Muscle of back (tissue), 3 donors: ENCODE measurements at regions not wholly inside any gene's neighbourhood (a gene's known extent, or its start where the extent isn't known, plus 50 kb on each side); places are given as distances from the start of the nearest gene placed in this dataset.

Experiments
- DNase-seq, 3 donors: peaks; one replicate each; pipeline versions ENCODE4 v3.0.0 to v3.0.0-alpha.2; 2013

DNA sequence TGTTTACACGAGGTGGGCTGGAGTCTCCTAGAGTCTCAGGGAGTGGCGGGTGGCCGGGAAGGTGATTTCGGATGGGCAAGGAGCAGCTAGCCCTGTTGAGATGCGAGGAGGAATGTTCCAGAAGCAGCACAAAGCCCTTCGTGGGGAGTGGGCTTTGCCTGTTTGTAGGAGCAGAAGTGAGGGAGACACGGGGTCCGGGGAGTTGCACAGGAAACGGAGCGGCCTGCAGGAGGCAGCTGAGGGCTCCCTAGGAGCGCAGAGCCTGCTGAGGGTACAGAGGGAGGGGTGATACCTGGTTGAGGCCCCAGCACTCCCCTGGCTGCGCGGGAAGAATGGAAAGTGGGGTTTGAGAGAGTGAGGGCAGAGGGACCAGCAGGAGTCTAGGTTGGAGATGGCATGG is 847.2 kb downstream of the TBC1D22A start:
- DNase-seq = no peak

DNA sequence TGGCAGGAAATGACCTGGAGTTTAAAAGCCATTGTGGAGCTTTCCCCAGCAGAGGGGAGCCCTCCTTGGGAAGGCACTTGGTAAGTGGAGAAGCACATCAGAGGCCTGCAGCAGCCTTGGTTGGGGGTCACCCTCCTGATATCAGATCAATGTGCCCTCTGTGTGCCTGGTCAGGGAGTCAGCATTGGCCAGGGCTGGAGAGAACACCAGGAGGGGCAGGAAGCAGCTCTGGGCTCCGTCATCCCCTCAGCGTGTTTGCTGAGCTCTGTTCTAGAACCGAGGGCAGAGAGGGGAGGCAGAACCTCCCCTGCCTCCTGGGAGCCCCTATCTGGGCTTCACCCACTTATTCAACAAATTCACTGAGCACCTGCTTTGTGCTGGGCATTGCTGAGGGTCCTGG is 846.0 kb downstream of the TBC1D22A start:
- no peak for DNase-seq

DNA sequence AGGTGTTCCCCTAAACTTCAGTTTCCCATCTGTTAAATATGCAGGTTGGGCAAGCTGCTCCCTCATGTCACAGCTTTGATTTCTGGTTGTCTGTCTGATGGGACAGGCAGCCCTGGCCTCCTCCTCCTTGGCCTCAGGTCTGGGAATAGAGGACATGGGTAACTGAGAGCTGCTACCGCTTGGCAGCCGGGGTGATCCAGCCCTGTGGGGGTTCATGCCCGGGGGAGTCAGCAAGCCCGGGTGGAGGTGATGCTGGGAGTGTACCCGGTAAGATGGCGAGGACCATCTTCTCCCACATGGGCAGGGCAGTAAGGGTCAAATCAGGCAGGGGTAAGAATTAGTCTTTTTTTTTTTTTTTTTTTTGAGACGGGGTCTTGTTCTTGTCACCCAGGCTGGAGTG is 845.0 kb downstream of the TBC1D22A start:
- DNase-seq = no peak

DNA sequence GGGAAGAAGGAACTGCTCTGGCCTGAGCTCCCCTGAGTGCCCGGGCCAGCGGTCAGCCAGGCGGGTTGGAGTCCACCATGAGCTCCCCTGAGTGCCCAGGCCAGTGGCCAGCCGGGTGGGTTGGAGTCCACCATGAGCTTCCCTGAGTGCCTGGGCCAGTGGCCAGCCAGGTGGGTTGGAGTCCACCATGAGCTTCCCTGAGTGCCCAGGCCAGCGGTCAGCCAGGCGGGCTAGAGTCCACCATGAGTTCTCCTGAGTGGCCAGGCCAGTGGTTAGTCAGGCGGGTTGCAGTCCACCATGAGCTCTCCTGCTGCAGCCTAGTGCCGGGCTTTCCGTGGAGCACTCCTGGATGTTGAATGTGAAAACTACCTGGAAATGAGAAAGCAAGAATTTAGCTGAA is 844.0 kb downstream of the TBC1D22A start:
- no peak for DNase-seq

DNA sequence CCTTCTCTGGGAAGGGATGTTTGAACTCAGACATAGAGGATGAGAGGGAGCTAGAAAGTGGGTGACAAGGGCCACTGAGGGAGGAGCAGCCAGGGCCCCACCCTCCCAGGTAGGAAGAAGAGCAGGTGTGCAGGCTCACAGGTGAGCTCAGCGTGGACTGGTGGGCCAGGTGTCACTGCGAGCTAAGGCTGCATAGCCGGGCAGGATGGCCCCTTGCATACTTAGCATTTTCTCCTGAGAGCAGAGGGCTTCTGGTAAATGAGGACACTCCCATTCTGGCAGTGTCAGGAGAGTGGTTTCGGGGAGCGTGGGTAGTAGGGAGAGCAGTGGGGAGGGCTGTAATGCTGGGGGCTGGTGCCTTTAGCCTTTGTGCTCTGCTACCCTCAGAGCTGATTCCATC is 843.4 kb downstream of the TBC1D22A start:
- no peak for DNase-seq

DNA sequence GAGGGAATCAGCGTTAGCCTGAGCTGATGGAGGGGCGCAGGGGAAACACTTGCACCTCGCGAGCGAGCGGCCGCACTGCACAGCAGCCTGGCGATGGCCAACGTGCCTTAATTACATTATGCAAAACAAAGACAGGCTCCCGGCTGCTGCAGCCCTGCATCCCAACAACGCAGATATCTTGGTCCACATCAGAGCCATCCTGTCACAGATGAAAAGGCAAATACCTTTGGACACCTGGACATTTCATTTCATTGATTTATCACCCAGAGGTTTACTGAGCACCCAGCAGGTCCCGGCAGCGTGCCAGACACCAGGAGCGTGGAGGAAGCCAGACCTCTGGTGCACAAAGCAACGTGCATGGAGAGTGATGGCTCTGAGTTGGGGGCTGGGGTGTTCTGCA is 843.0 kb downstream of the TBC1D22A start:
- DNase-seq = no peak

DNA sequence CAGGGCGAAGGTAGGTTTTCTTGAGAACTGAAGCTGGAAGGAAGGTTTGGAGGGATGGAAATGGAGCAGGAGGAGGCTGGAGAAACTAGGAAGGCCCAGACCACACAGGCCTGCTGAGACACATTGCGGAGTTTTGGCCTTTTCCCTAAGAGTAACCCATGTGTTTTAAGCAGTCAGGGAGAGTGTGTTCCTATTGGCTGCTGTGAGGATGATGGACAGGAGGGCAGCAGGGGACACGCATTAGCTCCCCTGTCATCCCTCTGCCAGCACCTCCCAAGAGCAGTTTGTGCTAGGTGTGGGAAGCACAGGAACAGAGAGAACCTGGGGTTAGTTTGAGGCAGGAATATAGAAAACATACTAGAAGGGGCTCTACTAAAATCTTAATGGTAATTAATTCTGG is 842.1 kb downstream of the TBC1D22A start:
- no peak for DNase-seq

DNA sequence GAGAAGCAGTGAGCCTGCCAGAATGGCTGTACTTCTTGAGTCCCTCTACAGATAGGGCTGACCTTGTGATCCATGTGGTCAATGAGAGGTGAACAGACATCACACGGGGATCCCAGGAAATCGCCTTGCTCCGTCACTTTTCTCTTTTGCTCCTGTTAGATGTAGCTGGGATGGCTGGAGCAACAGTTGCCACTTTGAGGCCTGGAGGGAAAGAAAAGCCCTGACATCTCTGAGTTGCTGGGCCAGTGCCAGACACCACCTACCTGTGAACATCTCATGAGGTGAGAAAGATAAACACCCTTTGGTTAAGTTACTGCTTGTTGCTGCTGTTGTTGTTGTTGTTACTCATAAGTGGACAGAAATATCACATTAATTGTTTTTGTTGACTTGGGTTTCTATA is 840.3 kb downstream of the TBC1D22A start:
- no peak for DNase-seq

DNA sequence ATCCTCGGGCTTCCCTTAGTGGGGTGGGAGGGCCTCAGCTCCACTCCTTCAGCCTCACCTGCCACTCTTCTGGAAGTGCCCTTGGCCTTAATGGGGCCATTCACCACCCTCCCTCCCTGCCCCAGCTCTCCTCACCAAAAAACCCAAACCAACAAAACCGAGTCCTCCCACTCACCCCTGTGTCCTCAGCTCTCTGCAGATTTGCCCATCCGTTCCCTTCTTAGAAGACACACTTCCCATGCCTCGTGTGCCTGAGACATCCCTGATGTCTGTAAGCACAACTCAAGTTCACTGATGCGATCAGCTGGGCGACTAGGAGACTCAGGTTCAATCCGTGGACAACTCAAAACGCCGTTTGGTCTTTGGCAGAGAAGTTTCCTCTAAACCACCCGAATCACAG is 839.2 kb downstream of the TBC1D22A start:
- DNase-seq = no peak

DNA sequence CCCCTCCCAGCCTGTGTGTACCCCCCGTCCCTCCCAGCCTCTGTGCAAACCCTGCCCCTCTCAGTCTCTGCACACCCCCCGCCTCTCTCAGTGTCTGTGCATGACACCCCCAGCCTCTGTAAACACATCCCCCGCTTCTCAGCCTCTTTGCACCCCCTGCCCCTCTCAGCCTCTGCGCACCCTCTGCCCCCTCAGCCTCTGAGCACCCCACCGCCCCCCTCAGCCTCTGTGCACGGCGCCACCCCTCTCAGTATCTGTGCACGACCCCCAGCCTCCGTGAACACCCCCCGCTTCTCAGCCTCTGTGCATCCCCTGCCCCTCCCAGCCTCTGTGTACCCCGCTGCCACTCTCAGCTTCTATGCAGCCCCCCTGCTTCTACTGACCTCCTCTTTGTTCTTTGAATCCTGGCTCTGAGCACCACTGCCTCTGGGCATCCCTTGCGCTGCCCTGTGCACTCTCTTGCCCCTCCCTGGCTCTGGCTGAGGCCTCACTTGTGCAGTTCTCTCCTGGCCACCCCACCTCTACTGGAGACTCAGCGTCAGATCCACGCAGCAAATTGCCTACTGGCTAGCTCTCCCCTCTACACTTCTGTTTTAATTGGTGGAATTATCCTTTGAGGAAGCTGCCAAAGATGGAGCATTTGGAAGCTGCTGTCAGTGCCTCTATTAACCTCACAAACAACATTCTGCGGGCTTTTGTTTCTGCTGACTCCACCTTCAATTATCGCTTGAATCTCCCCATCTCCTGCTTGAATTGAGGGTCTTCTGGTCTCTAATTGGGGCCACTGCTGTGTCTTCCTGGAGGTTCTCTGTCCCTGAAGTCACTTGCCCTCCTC is 838.6 kb downstream of the TBC1D22A start:
- DNase-seq = no peak

DNA sequence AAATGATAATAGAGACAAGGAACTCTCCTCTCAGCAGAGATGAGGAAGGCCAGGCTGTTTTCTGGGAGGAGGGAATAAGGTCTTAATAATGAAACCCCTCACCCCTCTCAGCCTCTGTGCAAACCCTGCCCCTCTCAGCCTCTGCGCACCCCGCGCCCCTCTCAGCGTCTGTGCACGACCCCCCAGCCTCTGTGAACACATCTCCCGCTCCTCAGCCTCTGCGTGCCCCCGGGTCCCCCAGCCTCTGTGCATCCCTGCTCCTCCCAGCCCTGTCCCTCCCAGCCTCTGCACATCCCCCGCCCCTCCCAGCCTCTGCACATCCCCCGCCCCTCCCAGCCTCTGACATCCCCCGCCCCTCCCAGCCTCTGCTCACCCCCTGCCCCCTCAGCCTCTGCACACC is 837.8 kb downstream of the TBC1D22A start:
- no peak for DNase-seq

DNA sequence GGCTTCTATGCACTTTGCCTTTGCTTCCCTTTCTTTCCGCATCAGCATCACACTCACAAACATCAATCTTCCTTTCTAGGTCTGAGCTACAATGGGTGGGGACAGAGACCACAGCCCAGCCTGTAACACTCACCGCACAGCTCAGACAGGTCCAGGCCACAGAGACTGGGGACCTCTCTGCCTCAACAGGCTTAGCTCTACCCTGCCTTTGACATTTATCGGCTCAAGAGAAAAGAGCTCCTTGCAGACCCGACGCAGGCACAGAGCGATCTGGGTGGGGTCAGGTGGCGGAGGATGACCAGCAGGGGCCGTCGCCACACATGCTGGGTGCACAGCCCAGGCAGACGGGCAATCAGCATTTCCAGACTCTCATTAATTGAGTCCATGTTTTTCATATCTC is 837.3 kb downstream of the TBC1D22A start:
- no peak for DNase-seq

DNA sequence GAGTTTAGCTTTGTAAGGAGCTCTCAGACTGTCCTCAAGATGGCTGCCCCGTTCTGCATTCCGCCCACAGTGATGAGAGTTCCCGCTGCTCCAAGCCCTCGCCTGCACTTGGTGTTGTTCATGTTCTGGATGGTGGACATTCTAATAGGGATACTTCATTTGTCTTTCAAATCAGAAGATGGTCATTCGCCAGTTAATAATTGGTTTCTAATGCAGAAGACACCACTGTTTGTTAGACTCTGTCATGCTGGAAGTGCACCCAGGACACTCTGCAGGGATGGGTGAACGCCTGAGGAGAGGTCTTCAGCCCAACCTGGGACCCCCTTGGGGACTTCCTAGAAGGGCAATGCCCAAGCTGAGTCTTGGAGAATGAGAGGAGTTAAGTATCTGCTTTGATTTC is 836.4 kb downstream of the TBC1D22A start:
- no peak for DNase-seq

DNA sequence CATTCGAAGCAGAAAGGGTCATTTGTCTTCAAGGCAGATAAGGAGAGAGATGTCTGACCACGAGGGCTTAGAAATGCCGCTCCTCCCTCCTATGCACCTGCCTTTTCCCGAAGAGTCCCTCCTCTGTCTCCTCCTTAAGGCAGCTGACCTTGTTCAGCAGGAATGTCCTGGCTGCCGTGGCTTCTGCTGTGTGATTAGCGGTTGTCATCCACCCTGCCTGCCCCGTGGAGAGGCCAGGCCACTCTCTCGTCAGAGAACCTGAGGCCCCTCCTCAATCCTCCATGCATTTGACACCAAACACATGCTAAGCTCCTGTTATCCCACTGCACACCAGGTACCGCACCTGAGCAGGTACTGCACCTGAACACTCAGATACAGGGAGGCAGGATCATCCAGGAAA is 834.6 kb downstream of the TBC1D22A start:
- peak in 1 of 3 donors; percentile 6 for DNase-seq

DNA sequence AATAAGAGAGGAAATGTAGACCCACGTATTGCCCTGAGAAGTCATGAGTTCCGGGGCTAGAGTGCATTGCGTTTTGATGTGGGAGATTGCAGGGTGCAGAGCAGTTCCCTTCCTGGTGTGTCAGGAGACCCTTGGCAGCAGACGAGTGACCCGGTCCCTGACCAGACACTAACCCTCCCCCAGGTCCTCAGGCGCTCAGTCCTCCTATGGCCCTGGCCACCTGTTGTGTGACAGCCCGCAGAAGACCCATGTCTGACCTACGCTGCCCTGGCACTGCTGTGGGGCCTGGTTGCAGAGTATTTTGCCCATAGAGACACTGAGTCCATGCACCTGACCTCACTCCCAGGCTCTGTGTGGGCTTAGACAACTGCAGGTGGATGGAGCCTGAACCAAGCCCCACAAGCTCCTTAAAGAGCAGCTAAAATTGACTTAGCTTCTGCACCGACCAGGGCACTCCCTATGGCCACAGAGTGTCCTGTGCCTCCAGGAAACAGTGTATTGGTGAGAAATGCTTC is 833.8 kb downstream of the TBC1D22A start:
- no peak for DNase-seq

DNA sequence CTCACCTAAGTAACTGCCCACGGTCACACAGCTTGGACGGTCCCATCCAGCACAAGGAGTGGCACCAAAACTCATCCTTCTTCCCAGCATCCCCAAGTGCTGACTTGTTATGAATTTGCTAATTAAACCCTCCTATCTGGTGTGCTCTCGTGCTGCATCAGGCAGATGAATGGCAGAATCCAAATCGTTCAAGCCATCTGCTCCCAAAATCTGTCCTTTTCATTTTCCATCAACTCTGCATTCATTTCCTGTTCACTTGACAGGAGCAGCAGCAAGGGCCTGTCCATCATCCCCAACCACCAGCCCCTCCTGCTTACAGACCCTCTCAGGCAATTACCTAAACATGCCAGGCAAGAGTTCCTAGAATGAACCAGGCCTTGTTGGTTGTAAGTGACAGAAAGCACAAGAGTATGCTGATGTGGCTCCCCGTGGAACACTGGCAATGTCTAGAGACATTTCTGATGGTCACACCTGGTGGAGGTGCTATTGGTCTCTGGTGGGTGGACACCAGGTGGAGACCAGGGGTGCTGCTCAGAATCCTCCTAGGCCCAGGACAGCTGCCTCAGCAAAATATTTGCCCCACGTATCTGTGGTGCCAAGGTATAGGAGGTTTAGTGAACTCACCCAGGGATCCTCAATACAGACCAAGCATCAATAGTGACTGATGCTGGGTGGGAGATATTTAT is 832.5 kb downstream of the TBC1D22A start:
- no peak for DNase-seq

DNA sequence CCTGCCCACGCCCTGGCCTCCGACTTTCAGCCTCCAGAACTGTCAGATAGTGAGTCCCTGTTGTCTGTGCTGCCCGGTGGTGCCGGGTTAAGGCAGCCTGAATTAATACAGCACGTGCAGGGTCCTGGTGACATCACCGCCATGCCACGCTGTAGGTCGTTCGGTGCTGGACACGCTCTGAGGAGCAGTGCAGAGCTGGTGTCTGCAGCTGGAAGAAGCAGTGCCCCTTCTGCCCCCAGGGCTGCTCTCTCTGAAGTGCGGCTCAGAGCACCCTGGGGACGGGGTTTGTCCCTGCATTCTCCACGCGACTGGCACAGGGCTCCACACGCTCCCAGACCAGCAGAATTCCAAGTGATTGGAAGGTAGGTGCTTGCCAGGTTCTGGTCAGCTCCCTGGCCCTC is 831.5 kb downstream of the TBC1D22A start:
- DNase-seq = no peak

DNA sequence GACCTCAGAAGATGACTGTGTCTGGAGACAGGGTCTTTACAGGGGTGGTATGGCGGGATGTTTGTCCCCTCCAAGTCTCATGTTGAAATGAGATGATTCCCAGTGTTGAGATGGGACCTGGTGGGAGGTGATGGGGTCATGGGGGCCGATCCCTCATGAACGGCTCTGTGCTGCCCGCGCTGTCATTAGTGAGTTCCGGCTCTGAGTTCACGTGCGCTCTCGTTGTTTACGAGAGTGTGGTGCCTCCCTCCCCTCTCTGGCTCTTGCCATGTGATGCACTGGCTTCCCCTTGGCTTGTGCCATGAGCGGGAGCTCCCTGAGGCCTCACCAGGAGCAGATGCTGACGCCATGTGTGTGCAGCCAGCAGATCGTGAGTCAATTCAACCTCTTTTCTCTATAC is 830.8 kb downstream of the TBC1D22A start:
- DNase-seq = no peak

DNA sequence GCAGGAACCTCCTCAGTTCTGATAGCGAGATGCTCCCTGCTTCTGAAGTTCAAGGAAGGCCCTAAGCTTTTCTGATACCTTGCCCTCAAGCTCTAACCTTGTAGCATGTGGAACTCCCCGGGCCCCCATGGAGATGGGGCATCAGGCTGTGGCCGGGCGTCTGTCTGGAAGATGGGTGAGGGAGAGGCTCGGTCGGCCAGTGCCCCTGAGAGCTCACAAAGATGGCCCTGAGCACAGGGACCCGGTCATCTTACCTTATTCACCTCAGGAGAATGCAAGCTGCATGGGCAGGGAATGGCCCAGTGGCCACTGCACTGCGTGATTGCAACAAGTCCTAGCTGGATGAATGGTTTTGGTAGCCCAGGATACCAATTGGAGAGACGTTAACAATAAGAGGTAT is 830.3 kb downstream of the TBC1D22A start:
- DNase-seq = no peak

DNA sequence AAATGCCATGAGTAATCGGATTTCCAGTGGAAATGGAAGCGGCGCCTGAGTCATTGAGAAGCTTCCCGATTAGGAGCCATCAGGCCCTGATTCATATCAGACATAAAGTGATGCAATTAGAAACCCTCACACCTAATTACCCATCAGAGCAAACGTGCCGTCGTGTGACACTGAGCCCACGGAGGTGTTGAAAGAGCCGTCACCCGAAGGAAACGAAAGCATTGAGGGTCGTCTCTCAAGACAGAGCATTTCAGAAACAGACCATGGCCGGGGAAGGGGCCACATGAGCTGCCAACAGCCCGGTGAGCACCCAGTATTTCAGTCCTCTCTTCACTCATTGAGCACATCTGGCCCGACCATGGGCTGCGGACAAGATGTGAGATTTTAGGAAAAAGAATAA is 829.3 kb downstream of the TBC1D22A start:
- no peak for DNase-seq

DNA sequence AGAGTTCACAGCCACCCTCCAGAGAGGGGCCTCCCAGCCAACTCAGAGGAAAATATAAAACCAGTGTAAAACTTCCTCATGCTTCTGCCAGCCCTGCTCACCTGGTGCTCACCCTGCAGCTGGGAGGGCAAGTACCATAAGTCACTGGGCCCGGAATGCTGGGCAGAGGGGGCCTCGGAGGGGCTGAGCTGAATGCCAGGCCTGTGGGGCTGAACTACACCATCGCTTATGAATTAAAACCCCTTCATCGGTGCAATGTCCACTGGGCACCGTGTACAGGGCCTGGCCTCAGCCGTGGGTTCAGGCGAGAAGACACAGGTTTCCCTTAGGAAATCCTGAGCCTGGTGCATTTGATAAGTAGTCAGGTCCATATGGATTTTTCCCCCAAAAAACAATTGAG is 828.6 kb downstream of the TBC1D22A start:
- no peak for DNase-seq

DNA sequence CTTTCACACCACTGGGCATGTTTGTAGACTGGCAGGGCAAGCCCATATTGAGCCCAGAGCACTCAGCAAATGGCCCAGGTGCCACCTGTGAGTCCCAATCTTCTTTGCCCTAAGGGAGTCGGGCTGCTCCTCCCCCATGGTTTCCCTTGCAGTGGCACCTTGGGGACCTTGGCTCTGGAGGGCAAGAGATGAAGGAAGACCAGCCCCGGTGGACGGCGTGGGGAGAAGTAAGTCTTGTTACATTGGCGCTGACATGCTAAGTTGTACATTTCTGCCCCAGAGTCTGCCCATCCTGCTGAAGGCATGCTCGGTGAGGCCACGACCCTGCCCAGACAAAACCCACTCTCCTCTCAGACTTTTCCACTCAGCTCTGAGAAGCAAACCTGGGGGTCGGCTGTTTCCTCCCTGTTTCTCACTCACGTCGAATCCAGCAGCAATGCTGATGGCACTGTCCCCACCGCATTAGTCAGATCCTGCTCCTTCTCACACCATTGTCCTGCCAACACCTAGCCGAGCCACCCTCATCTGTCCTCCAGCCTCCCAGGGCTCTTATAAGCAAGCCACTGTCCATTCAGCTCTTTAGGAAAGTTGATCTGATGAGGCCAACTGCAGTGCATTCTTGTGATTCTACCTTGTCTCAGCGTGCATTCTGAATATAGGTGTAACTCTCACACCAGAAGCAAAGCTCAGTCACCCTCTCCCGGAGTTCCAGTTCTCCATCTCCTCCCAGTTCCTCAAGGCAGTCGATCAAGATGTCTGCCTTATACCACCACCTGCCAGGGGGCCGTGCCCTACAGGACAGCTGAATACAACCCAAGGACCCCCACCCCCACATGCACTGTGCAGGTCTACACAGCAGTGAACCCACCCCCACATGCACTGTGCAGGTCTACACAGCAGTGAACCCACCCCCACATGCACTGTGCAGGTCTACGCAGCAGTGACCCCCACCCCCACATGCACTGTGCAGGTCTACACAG is 827.1 kb downstream of the TBC1D22A start:
- DNase-seq = no peak
